ENCODE measurements at regions not wholly inside any gene's neighbourhood (a gene's known extent, or its start where the extent isn't known, plus 50 kb on each side); places are given as distances from the start of the nearest gene placed in this dataset.
"Not testable (repeated sequence)": the region's sequence is repeated elsewhere in the genome, so short reads cannot be mapped to it uniquely, and the experiment has no call there.

- intact Hi-C loops (cut with DNase I, micrococcal nuclease) = no loop called here
- DNase-seq (no peak), ATAC-seq (peak; percentile 74)
Observed at GRCh38 chr2:200184748-200185627, 121.5 kb upstream of the SPATS2L start.

GRCh38 chr2:200185628-200186000 is 120.9 kb upstream of the SPATS2L start:
- no peak for ATAC-seq
- no peak for DNase-seq
- intact Hi-C loops (cut with DNase I, micrococcal nuclease) = no loop called here

- no peak for ATAC-seq
- intact Hi-C loops (cut with DNase I, micrococcal nuclease) = no loop called here
Observed at GRCh38 chr2:200186002-200186401, 120.5 kb upstream of the SPATS2L start.

GRCh38 chr2:200188876-200189275 is 117.6 kb upstream of the SPATS2L start:
- DNase-seq (no peak), ATAC-seq (no peak)
- intact Hi-C loops (cut with DNase I, micrococcal nuclease) = no loop called here

More at GRCh38 chr2:200186002-200186401, 120.5 kb upstream of the SPATS2L start:
- no peak for DNase-seq

- intact Hi-C loops (cut with DNase I, micrococcal nuclease) = no loop called here
- DNase-seq (no peak), ATAC-seq (no peak)
Observed at GRCh38 chr2:200189964-200190363, 116.5 kb upstream of the SPATS2L start.

- DNase-seq (no peak), ATAC-seq (no peak)
- intact Hi-C loops (cut with DNase I, micrococcal nuclease) = no loop called here
Observed at GRCh38 chr2:200193331-200193730, 113.2 kb upstream of the SPATS2L start.

- ATAC-seq (no peak), DNase-seq (no peak)
- intact Hi-C loops (cut with DNase I, micrococcal nuclease) = no loop called here
Observed at GRCh38 chr2:200193791-200194190, 112.7 kb upstream of the SPATS2L start.

GRCh38 chr2:200194746-200195145 is 111.7 kb upstream of the SPATS2L start:
- ATAC-seq = no peak
- intact Hi-C loops (cut with DNase I, micrococcal nuclease) = no loop called here
- DNase-seq = no peak

GRCh38 chr2:200199005-200199404 is 107.5 kb upstream of the SPATS2L start:
- ATAC-seq (no peak), DNase-seq (no peak)
- intact Hi-C loops (cut with DNase I, micrococcal nuclease) = no loop called here

- ATAC-seq = no peak
- intact Hi-C loops (cut with DNase I, micrococcal nuclease) = no loop called here
- no peak for DNase-seq
Observed at GRCh38 chr2:200199576-200200263, 106.8 kb upstream of the SPATS2L start.

GRCh38 chr2:200201839-200202238 is 104.7 kb upstream of the SPATS2L start:
- ATAC-seq; DNase-seq; intact Hi-C loops (cut with DNase I, micrococcal nuclease): not testable (repeated sequence)

GRCh38 chr2:200203381-200203827 is 103.1 kb upstream of the SPATS2L start:
- DNase-seq (no peak), ATAC-seq (no peak)
- intact Hi-C loops (cut with DNase I, micrococcal nuclease) = no loop called here

GRCh38 chr2:200208041-200208440 is 98.5 kb upstream of the SPATS2L start:
- intact Hi-C loops (cut with DNase I, micrococcal nuclease) = no loop called here
- no peak for ATAC-seq
- no peak for DNase-seq

- no peak for DNase-seq
- intact Hi-C loops (cut with DNase I, micrococcal nuclease) = no loop called here
- ATAC-seq = no peak
Observed at GRCh38 chr2:200209030-200209429, 97.5 kb upstream of the SPATS2L start.

GRCh38 chr2:200211643-200212042 is 94.8 kb upstream of the SPATS2L start:
- intact Hi-C loops (cut with DNase I, micrococcal nuclease) = no loop called here
- ATAC-seq = no peak
- DNase-seq = no peak

- DNase-seq (no peak), ATAC-seq (no peak)
- intact Hi-C loops (cut with DNase I, micrococcal nuclease) = no loop called here
Observed at GRCh38 chr2:200212862-200213425, 93.5 kb upstream of the SPATS2L start.

GRCh38 chr2:200216310-200216709 is 90.2 kb upstream of the SPATS2L start:
- ATAC-seq = no peak
- intact Hi-C loops (cut with DNase I, micrococcal nuclease) = no loop called here
- DNase-seq = no peak

- intact Hi-C loops (cut with DNase I, micrococcal nuclease) = no loop called here
- DNase-seq (no peak), ATAC-seq (no peak)
Observed at GRCh38 chr2:200217320-200217719, 89.2 kb upstream of the SPATS2L start.

- intact Hi-C loops (cut with DNase I, micrococcal nuclease) = no loop called here
- ATAC-seq = no peak
- no peak for DNase-seq
Observed at GRCh38 chr2:200218645-200219044, 87.8 kb upstream of the SPATS2L start.

All from left colon (tissue), 2 donors.